Mesothelial cell of epicardium (in vitro differentiated cells): ENCODE measurements at regions not wholly inside any gene's neighbourhood (a gene's known extent, or its start where the extent isn't known, plus 50 kb on each side); places are given as distances from the start of the nearest gene placed in this dataset.

ENCODE experiments used
- DNase-seq, 2 experiments: peaks; one replicate each; pipeline ENCODE4 v3.0.0; 2021; ENCODE audit warnings: low spot score in 2 of 2; ENCODE audit not compliant: unreplicated experiment in 2 of 2
- H3K27ac Mint-ChIP-seq: 2 replicates; pipeline ENCODE4 v1.8.0; 2021; ENCODE audit warnings: mixed read lengths
- H3K27me3 Mint-ChIP-seq: 2 replicates; pipeline ENCODE4 v1.8.0; 2021; ENCODE audit warnings: low read depth, mixed read lengths
- H3K36me3 Mint-ChIP-seq: 2 replicates; pipeline ENCODE4 v1.8.0; 2021; ENCODE audit warnings: mixed read lengths
- H3K4me1 Mint-ChIP-seq: 2 replicates; pipeline ENCODE4 v1.8.0; 2021; ENCODE audit warnings: mixed read lengths
- H3K4me3 Mint-ChIP-seq: 2 replicates; pipeline ENCODE4 v1.8.0; 2021; ENCODE audit warnings: mild to moderate bottlenecking, moderate library complexity, mixed read lengths
- H3K9me3 Mint-ChIP-seq: 2 replicates; pipeline ENCODE4 v1.8.0; 2021; ENCODE audit warnings: mixed read lengths
- CTCF ChIP-seq: fragments of 200-600 bp; sonication (generic); IDR thresholded peaks from one replicate; pipeline ENCODE4 v1.5.0; 2021; ENCODE audit warnings: antibody characterized with exemption; ENCODE audit not compliant: unreplicated experiment

GRCh38 chr11:29296680-29297079 is 720.1 kb downstream of the KCNA4 start:
- no peak overlapping the region for H3K4me3 Mint-ChIP-seq
- H3K36me3 Mint-ChIP-seq: no peaks in the 10 kb centered on the region
- no peaks in the 10 kb centered on the region for H3K4me1 Mint-ChIP-seq
- H3K27me3 Mint-ChIP-seq: no peaks in the 10 kb centered on the region
- no peak overlapping the region for H3K27ac Mint-ChIP-seq
- no peaks in the 10 kb centered on the region for H3K9me3 Mint-ChIP-seq
- TF ChIP-seq CTCF: no peak
- DNase-seq: no peak

- no peaks in the 10 kb centered on the region for H3K9me3 Mint-ChIP-seq
- H3K4me1 Mint-ChIP-seq: no peaks in the 10 kb centered on the region
- H3K27ac Mint-ChIP-seq: no peak overlapping the region
- DNase-seq: no peak
- no peaks in the 10 kb centered on the region for H3K27me3 Mint-ChIP-seq
- no peaks in the 10 kb centered on the region for H3K36me3 Mint-ChIP-seq
- no peak overlapping the region for H3K4me3 Mint-ChIP-seq
- no peak for TF ChIP-seq CTCF
Observed at GRCh38 chr11:29293825-29294224, 723.0 kb downstream of the KCNA4 start.

- no peak overlapping the region for H3K27ac Mint-ChIP-seq
- H3K36me3 Mint-ChIP-seq: no peaks in the 10 kb centered on the region
- H3K9me3 Mint-ChIP-seq: no peaks in the 10 kb centered on the region
- DNase-seq: no peak
- no peaks in the 10 kb centered on the region for H3K4me1 Mint-ChIP-seq
- no peaks in the 10 kb centered on the region for H3K27me3 Mint-ChIP-seq
- no peak for TF ChIP-seq CTCF
- no peak overlapping the region for H3K4me3 Mint-ChIP-seq
Observed at GRCh38 chr11:29282088-29282487, 734.7 kb downstream of the KCNA4 start.

- H3K4me1 Mint-ChIP-seq: no peaks in the 10 kb centered on the region
- no peaks in the 10 kb centered on the region for H3K9me3 Mint-ChIP-seq
- H3K4me3 Mint-ChIP-seq: no peak overlapping the region
- no peak for TF ChIP-seq CTCF
- no peak for DNase-seq
- H3K27ac Mint-ChIP-seq: no peak overlapping the region
- H3K27me3 Mint-ChIP-seq: no peaks in the 10 kb centered on the region
- H3K36me3 Mint-ChIP-seq: no peaks in the 10 kb centered on the region
Observed at GRCh38 chr11:29281271-29281777, 735.5 kb downstream of the KCNA4 start.

- Mint-ChIP-seq H3K36me3 (no peaks in the 10 kb centered on the region), H3K27me3 (no peaks in the 10 kb centered on the region), H3K27ac (no peak overlapping the region), H3K4me3 (no peak overlapping the region), H3K9me3 (no peaks in the 10 kb centered on the region), H3K4me1 (no peaks in the 10 kb centered on the region)
- DNase-seq: no peak
- no peak for TF ChIP-seq CTCF
Observed at GRCh38 chr11:29280452-29280851, 736.4 kb downstream of the KCNA4 start.

GRCh38 chr11:29279716-29280115 is 737.1 kb downstream of the KCNA4 start:
- Mint-ChIP-seq H3K4me1 (no peaks in the 10 kb centered on the region), H3K9me3 (no peaks in the 10 kb centered on the region), H3K27ac (no peak overlapping the region), H3K27me3 (no peaks in the 10 kb centered on the region), H3K4me3 (no peak overlapping the region), H3K36me3 (no peaks in the 10 kb centered on the region)
- no peak for TF ChIP-seq CTCF
- DNase-seq: no peak
